SK-N-SH (cell line): ENCODE measurements at regions not wholly inside any gene's neighbourhood (a gene's known extent, or its start where the extent isn't known, plus 50 kb on each side); places are given as distances from the start of the nearest gene placed in this dataset.

ENCODE experiments used
- CTCF ChIA-PET: fragments of 300-600, 350-600 bp; formaldehyde crosslinking; extraction: SDS; loops from one replicate; lab custom pipeline; 2021; lab: Yijun Ruan, JAX
- POLR2A ChIA-PET: fragments of 350-600 bp; sonication (Branson Sonifier 250); formaldehyde crosslinking; extraction: SDS; loops from one replicate; lab custom pipeline; 2020; ENCODE audit warnings: antibody characterized with exemption, inconsistent platforms; lab: Yijun Ruan, JAX
- DNase-seq: peaks from one replicate; pipeline ENCODE4 v3.0.0; 2012
- H2AFZ ChIP-seq: fragments of 200-600 bp; sonication (generic); 2 replicates; pipeline ENCODE4 v1.8.1; 2016; ENCODE audit warnings: antibody characterized with exemption, mild to moderate bottlenecking, low read depth
- H3F3A ChIP-seq: fragments of 200-600 bp; sonication (generic); replicated peaks from 2 replicates; pipeline ENCODE3; 2016; ENCODE audit warnings: antibody characterized with exemption, mild to moderate bottlenecking; ENCODE audit not compliant: insufficient read depth
- H3K27ac ChIP-seq, 2 experiments: fragments of 200-500 bp in 1 of 2; fragments of 200-600 bp in 1 of 2; sonication (Bioruptor generic) in 1 of 2; sonication (generic), shearing (Covaris generic) in 1 of 2; 2 replicates each; pipeline versions ENCODE4 v1.5.1 to v1.6.1; 2014 to 2016; ENCODE audit warnings: low read depth in 2 of 2, inconsistent platforms in 1 of 2, low read length in 1 of 2, mild to moderate bottlenecking in 1 of 2, mixed read lengths in 1 of 2
- H3K27me3 ChIP-seq: fragments of 200-600 bp; sonication (generic), shearing (Covaris generic); 2 replicates; pipeline ENCODE4 v1.6.1; 2016; ENCODE audit warnings: mixed run types; ENCODE audit not compliant: insufficient read depth
- H3K36me3 ChIP-seq, 2 experiments: fragments of 200-500 bp in 1 of 2; fragments of 200-600 bp in 1 of 2; sonication (Bioruptor generic) in 1 of 2; sonication (generic) in 1 of 2; replicated peaks in 1 of 2; 2 replicates each; pipeline versions ENCODE3 to v1.5.1; 2014 to 2016; ENCODE audit warnings: low read length in 1 of 2, mild to moderate bottlenecking in 1 of 2; ENCODE audit not compliant: insufficient read depth in 2 of 2, control insufficient read depth in 1 of 2
- H3K4me1 ChIP-seq, 2 experiments: fragments of 200-500 bp in 1 of 2; fragments of 200-600 bp in 1 of 2; sonication (Bioruptor generic) in 1 of 2; sonication (generic), shearing (Covaris generic) in 1 of 2; 2 replicates each; pipeline versions ENCODE4 v1.5.1 to v1.6.1; 2014 to 2016; ENCODE audit warnings: low read depth in 1 of 2, low read length in 1 of 2, mixed run types in 1 of 2; ENCODE audit not compliant: insufficient read depth in 2 of 2, control insufficient read depth in 1 of 2
- H3K4me2 ChIP-seq: fragments of 200-600 bp; sonication (generic), shearing (Covaris generic); 2 replicates; pipeline ENCODE4 v1.6.1; 2017; ENCODE audit warnings: mixed run types
- H3K4me3 ChIP-seq, 2 experiments: fragments of 200-500 bp in 1 of 2; fragments of 200-600 bp in 1 of 2; sonication (Bioruptor generic) in 1 of 2; sonication (generic), shearing (Covaris generic) in 1 of 2; 2 replicates each; pipeline versions ENCODE4 v1.5.1 to v1.8.1; 2014 to 2016; ENCODE audit warnings: low read depth in 2 of 2, inconsistent platforms in 1 of 2, low read length in 1 of 2, mild to moderate bottlenecking in 1 of 2, mixed read lengths in 1 of 2, moderate library complexity in 1 of 2
- H3K79me2 ChIP-seq: fragments of 200-600 bp; sonication (generic); 2 replicates; pipeline ENCODE4 v1.8.1; 2017; ENCODE audit warnings: mild to moderate bottlenecking; ENCODE audit not compliant: insufficient read depth
- H3K9ac ChIP-seq: fragments of 200-600 bp; sonication (generic); 2 replicates; pipeline ENCODE4 v1.6.1; 2017; ENCODE audit warnings: mixed run types
- H3K9me2 ChIP-seq: fragments of 200-600 bp; sonication (generic); 2 replicates; pipeline ENCODE4 v1.6.1; 2017; ENCODE audit warnings: mixed run types
- H3K9me3 ChIP-seq: fragments of 200-600 bp; sonication (generic); 2 replicates; pipeline ENCODE4 v1.6.1; 2017; ENCODE audit warnings: mixed run types, mild to moderate bottlenecking, moderate library complexity
- H4K20me1 ChIP-seq: fragments of 200-600 bp; sonication (generic); 2 replicates; pipeline ENCODE4 v1.6.1; 2017; ENCODE audit warnings: mild to moderate bottlenecking, mixed run types; ENCODE audit not compliant: insufficient read depth
- CHD2 ChIP-seq: fragments of 150-350 bp; IDR thresholded peaks from 2 replicates; pipeline ENCODE4 v1.6.1; 2018; ENCODE audit warnings: low read length; ENCODE audit not compliant: partially characterized antibody
- CTCF ChIP-seq: fragments of 200-600 bp; sonication (generic); IDR thresholded peaks from 2 replicates; pipeline ENCODE4 v1.6.1; 2017; ENCODE audit warnings: antibody characterized with exemption, mild to moderate bottlenecking, moderate library complexity
- EP300 ChIP-seq, 2 experiments: IDR thresholded peaks; 2 replicates each; pipeline versions ENCODE4 v1.4.0 to v1.6.1; 2012; ENCODE audit warnings: borderline replicate concordance in 1 of 2, low read depth in 1 of 2, low read length in 1 of 2
- EZH2phosphoT487 ChIP-seq: fragments of 200-600 bp; sonication (generic); IDR thresholded peaks from 2 replicates; pipeline ENCODE4 v1.6.1; 2017; ENCODE audit warnings: low read depth, mixed run types, mild to moderate bottlenecking, antibody characterized with exemption, moderate library complexity, borderline replicate concordance
- FOXJ3 ChIP-seq: sonication (generic); formaldehyde crosslinking; IDR thresholded peaks from 2 replicates; pipeline ENCODE4 v1.5.1; 2020; ENCODE audit warnings: mild to moderate bottlenecking, missing genetic modification reagents
- IRF3 ChIP-seq: fragments of 150-350 bp; IDR thresholded peaks from 2 replicates; pipeline ENCODE4 v1.6.1; 2016; ENCODE audit warnings: mild to moderate bottlenecking, low read depth, low read length
- JUND ChIP-seq: IDR thresholded peaks from 2 replicates; pipeline ENCODE4 v1.4.0; 2012
- MEF2A ChIP-seq: IDR thresholded peaks from 2 replicates; pipeline ENCODE4 v1.4.0; 2012; ENCODE audit warnings: low read depth, borderline replicate concordance
- MXI1 ChIP-seq: IDR thresholded peaks from 2 replicates; pipeline ENCODE4 v1.6.1; 2012; ENCODE audit warnings: mild to moderate bottlenecking, low read depth, low read length, improper control_type of control experiment
- RAD21 ChIP-seq: IDR thresholded peaks from 2 replicates; pipeline ENCODE4 v1.6.1; 2012; ENCODE audit warnings: mild to moderate bottlenecking, low read length
- RCOR1 ChIP-seq: fragments of 150-350 bp; IDR thresholded peaks from 2 replicates; pipeline ENCODE4 v1.6.1; 2017; ENCODE audit warnings: antibody characterized with exemption, low read length
- SMC3 ChIP-seq: IDR thresholded peaks from 2 replicates; pipeline ENCODE4 v1.6.1; 2012; ENCODE audit warnings: low read depth, low read length, improper control_type of control experiment
- TAF1 ChIP-seq: IDR thresholded peaks from 2 replicates; pipeline ENCODE4 v1.6.1; 2012; ENCODE audit warnings: low read depth, mild to moderate bottlenecking, low read length, moderate library complexity, borderline replicate concordance
- TCF12 ChIP-seq: IDR thresholded peaks from 2 replicates; pipeline ENCODE4 v1.4.0; 2012
- USF1 ChIP-seq: IDR thresholded peaks from 2 replicates; pipeline ENCODE4 v1.4.0; 2012; ENCODE audit warnings: low read depth, borderline replicate concordance
- USF2 ChIP-seq: fragments of 150-350 bp; IDR thresholded peaks from 2 replicates; pipeline ENCODE4 v1.6.1; 2017; ENCODE audit warnings: antibody characterized with exemption, low read length, low read depth, borderline replicate concordance
- YY1 ChIP-seq: IDR thresholded peaks from 2 replicates; pipeline ENCODE4 v1.4.0; 2012; ENCODE audit warnings: low read depth, mild to moderate bottlenecking
- WGBS: methylation state at CpG from one replicate; pipeline ENCODE4 v1.1.6; 2017; ENCODE audit warnings: low lambda C conversion rate; 5-methylcytosine and 5-hydroxymethylcytosine counted together

GRCh38 chr5:71893451-71893850 lies 174.4 kb downstream of the CARTPT start (continued):
- TF ChIP-seq USF2 = no peak
- TF ChIP-seq IRF3 = no peak
- TF ChIP-seq TCF12 = no peak
- TF ChIP-seq EP300 (IDR thresholded peaks at IDR 0.05; ENCODE audit: borderline replicate concordance in 1 of 2, low read depth in 1 of 2, low read length in 1 of 2) = no peak
- no peak for TF ChIP-seq RAD21
- TF ChIP-seq FOXJ3 (CRISPR knock-in tag) = no peak
- TF ChIP-seq TAF1 = no peak
- TF ChIP-seq RCOR1 = no peak
- TF ChIP-seq, all 33 proteins: peak for 0

GRCh38 chr5:71894091-71894490 lies 175.0 kb downstream of the CARTPT start:
- no peaks in the 10 kb centered on the region for H3K79me2 ChIP-seq
- H3K27me3 ChIP-seq = no peaks in the 10 kb centered on the region; the same call in 1 of the 2 replicates
- no peaks in the 10 kb centered on the region for H3K36me3 ChIP-seq
- WGBS = no CpG with 5 or more reads among the region's 3 CpGs
- no peak overlapping the region for H3K27ac ChIP-seq
- H3K4me2 ChIP-seq = no peak overlapping the region
- H3K9me2 ChIP-seq = no peaks in the 10 kb centered on the region
- DNase-seq = no peak
- no peak overlapping the region for H3K4me3 ChIP-seq
- no peak overlapping the region for H3K9ac ChIP-seq
- no peaks in the 10 kb centered on the region for H3K9me3 ChIP-seq
- POLR2A ChIA-PET = no interaction called here
- H4K20me1 ChIP-seq = no peaks in the 10 kb centered on the region
- peaks cover 0 to 4% of the 10 kb centered on the region in 2 experiments; a peak in 1 of 4 replicates for H3K4me1 ChIP-seq
- H3F3A ChIP-seq = no peaks in the 10 kb centered on the region
- no peak overlapping the region for H2AFZ ChIP-seq
- TF ChIP-seq MEF2A (no peak), EZH2phosphoT487 (no peak), YY1 (no peak), RCOR1 (no peak), JUND (no peak), MXI1 (no peak)
- TF ChIP-seq, all 33 proteins: peak for 0
- CTCF ChIA-PET = interaction anchor here (1.1 kb wide), 1 partner anchor 15 kb away, joined by 3 read pairs; no protein-coding TSS in a partner anchor

- H3F3A ChIP-seq = no peaks in the 10 kb centered on the region
- ChIA-PET CTCF (no interaction called here), POLR2A (no interaction called here)
- no peak overlapping the region for H3K4me3 ChIP-seq
- no peak overlapping the region for H2AFZ ChIP-seq
- no peaks in the 10 kb centered on the region for H3K36me3 ChIP-seq
- WGBS = 50% methylated on average over 1 of the region's 1 CpG
- no peaks in the 10 kb centered on the region for H3K79me2 ChIP-seq
- no peaks in the 10 kb centered on the region for H3K9me2 ChIP-seq
- H4K20me1 ChIP-seq = no peaks in the 10 kb centered on the region
- H3K9me3 ChIP-seq = no peaks in the 10 kb centered on the region
- H3K27ac ChIP-seq = no peak overlapping the region
- peaks cover 0 to 4% of the 10 kb centered on the region in 2 experiments; a peak in 1 of 4 replicates for H3K4me1 ChIP-seq
- DNase-seq = no peak
- no peak overlapping the region for H3K4me2 ChIP-seq
- no peak overlapping the region for H3K9ac ChIP-seq
- TF ChIP-seq USF1 = no peak
- no peak for TF ChIP-seq SMC3
- no peak for TF ChIP-seq CTCF
- TF ChIP-seq CHD2 = no peak
- TF ChIP-seq, all 33 proteins: peak for 0
- no peaks in the 10 kb centered on the region; the same call in 1 of the 2 replicates for H3K27me3 ChIP-seq
Observed at GRCh38 chr5:71895546-71895945, 176.5 kb downstream of the CARTPT start.
